B cell (primary cell): ENCODE measurements at regions not wholly inside any gene's neighbourhood (a gene's known extent, or its start where the extent isn't known, plus 50 kb on each side); places are given as distances from the start of the nearest gene placed in this dataset.

Experiments
- EZH2 ChIP-seq: IDR thresholded peaks from 2 replicates; pipeline ENCODE4 v1.6.1; 2012; ENCODE audit warnings: borderline replicate concordance, low read depth, mild to moderate bottlenecking, moderate library complexity, low read length; ENCODE audit not compliant: insufficient read depth, poor library complexity, severe bottlenecking
- TF ChIP-seq, protein P1 (sequence below): fragments of 200-600 bp; IDR thresholded peaks from one replicate; pipeline ENCODE4 v1.8.0; 2022; ENCODE audit warnings: antibody characterized with exemption, mild to moderate bottlenecking

DNA sequence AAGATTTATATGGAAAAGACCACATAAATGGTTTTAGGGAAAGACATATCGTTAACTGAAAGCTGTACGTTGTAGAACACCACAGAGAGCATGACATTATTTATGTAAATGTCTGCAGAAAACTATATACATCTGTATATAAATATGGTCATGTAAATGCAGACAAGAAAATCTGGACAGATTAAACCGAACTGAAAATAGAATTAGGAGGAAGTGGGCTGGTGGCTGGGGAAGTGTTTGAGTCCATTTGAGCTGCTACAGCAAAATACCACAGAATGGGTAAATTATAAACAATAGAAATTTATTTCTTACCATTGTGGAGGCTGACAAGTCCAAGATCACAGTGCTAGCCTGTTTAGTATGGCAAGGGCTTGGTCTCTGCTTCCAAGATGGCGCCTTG lies 56.3 kb upstream of the USP6NL start:
- TF ChIP-seq, protein P1, sequence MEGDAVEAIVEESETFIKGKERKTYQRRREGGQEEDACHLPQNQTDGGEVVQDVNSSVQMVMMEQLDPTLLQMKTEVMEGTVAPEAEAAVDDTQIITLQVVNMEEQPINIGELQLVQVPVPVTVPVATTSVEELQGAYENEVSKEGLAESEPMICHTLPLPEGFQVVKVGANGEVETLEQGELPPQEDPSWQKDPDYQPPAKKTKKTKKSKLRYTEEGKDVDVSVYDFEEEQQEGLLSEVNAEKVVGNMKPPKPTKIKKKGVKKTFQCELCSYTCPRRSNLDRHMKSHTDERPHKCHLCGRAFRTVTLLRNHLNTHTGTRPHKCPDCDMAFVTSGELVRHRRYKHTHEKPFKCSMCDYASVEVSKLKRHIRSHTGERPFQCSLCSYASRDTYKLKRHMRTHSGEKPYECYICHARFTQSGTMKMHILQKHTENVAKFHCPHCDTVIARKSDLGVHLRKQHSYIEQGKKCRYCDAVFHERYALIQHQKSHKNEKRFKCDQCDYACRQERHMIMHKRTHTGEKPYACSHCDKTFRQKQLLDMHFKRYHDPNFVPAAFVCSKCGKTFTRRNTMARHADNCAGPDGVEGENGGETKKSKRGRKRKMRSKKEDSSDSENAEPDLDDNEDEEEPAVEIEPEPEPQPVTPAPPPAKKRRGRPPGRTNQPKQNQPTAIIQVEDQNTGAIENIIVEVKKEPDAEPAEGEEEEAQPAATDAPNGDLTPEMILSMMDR, result no peak
- no peak for TF ChIP-seq EZH2
